ENCODE measurements at regions not wholly inside any gene's neighbourhood (a gene's known extent, or its start where the extent isn't known, plus 50 kb on each side); places are given as distances from the start of the nearest gene placed in this dataset.
"Not testable (repeated sequence)": the region's sequence is repeated elsewhere in the genome, so short reads cannot be mapped to it uniquely, and the experiment has no call there.

DNA sequence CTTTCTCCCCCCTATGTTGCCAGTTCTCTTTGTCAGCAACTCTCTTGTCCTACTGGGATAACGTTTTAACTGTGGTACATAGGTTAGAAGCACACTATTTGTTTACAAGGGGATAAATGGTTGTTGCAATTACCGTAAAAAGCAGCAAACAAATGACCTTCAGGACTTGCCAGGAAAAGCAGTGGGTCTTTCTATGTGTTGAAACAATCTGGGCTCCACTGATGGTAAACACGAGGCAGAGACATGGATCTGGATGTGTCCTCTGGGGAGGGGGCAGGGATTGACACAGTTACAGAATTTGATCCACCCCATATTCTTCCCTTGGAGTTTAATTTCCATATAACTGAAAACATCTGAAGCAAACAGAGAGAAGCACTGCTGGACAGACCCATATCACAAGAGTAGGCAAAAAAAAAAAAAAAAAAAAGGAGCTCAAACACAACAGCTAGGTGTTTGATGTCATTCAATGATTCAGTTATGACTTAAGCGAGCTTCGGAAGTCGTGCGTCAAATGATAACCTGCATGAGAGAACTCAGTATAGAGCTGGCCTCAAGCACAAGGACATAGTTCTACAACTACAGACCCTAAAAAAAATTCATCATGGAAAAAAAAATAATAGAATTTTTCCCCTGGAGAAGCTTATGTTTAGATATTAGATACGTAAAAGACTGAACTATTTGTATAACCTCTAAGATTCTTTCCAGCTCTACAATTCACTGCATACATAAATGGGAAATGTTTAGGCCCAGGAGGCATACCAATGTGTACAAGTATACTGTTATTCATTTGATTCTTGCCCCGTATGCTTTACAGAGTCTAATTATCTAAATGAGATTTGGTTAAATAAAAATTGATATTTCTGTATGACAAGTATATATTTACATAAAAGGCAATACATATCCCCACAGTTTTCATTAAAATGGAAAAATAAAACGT is 127.7 kb downstream of the ALDH8A1 start:
- DNase-seq, result no peak

DNA sequence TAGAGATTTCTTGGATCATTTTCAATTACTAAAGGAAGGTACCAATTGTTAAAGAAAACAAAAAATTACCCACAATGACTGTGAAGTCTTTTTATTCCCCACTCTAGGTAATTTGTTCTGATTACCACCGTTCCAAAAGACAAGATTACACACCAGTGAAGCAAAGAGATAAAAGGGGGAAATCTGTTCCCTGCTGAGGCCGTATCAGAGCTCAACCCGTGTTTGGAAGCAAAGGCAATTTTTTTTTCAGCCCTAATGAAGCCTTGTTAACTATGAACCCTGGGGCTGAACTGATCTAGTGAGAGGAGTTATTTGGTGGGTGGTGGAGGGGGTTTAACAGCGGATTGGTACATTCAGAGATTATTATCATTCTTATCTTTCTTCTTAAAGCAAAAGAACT is 128.5 kb downstream of the ALDH8A1 start:
- no peak for DNase-seq

DNA sequence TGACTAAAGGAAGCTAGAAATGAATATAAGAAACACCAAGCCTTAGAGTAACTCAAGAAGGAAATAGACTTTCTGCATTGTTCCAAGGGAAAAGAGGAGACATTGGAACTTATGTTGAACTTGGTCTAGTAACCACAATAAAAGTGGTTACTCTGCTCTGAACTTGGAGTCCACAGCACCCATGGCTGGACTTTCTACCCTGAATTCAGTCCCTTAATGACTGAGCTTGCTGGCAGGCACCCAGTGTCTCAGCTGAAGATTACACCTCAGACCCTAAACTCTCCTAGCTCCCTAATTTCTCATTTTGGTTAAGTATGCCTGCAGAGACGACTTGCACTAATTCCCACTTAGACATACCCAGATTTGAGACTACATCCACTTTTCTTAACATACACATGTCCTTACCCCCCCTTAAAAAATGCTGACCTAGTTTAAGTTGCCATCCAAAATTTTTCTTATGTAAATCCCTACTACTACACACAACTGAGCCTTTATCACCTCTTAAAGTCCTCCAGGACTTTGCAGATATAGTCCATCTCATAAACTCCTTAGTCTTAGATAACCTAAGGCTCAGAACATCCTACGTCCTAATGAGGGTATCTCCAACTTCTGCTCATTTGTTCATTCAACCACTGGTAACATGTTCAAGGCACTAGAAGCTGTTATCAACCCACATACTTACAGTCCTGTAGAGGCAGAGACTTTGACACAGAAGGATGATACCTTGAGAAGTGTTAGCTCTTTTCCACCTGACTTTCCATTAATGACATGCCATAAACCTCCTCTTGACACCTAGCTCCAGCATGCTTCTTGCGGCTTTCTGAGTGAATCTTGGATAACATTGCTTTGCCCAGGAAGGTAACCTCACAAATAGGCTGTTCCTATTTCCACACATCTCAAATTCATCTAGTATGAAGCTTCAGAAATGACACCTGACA is 129.8 kb downstream of the ALDH8A1 start:
- DNase-seq, result no peak

DNA sequence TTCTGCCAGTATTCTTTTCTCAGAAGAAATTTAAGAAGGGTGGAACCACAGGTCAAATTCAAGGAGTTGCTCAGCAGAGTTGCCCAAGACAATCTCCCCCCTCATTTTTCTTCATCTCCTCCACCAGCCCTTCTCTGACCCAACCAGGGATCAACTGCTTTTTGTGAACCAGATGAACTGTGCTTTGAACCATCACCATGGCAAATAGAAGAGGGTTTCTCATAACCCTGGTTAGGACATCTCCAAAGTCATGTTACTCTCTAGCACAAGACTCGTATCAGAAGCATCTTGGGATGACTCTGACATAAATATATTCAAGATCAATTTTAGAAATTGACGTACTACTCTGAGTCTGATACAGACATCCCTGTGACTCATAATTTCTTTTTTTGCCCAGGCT is 130.7 kb downstream of the ALDH8A1 start:
- no peak for DNase-seq

DNA sequence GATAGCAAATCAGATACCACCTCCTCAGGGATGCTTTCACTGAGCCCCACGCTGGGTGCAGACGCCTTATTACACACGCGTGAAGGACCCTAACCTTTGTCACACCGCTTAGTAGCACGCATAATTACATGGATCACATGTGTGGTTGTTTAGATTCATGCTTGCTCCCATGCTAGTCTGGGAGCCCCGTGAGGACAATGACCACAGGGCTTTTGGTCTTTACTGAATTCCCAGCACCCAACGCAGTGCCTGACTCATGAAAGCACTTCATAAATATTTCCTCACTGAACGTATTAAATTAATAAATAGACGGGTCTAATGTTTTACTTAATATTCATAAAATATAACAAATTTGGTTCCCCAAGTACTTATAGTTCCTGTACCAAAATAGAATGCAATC is 132.5 kb downstream of the ALDH8A1 start:
- DNase-seq, result no peak

DNA sequence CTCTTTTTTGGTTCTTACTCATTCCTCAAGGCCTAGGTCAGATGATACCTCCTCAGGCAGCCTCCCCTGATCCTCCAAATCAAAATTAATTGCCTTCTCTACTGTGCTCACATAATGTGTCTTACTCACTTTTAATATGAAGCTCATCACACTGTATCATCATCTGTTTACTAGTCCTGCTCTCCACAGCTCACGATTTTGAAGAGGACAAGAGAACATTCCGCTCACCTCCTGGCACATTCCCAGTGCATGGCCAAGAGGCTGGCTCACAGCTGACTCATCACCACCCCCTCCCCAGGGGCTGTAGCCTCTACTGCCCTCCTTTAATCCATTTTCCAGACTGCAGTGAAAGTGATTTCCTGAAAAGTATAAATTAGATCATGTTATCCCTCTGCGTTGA is 133.1 kb downstream of the ALDH8A1 start:
- no peak for DNase-seq

DNA sequence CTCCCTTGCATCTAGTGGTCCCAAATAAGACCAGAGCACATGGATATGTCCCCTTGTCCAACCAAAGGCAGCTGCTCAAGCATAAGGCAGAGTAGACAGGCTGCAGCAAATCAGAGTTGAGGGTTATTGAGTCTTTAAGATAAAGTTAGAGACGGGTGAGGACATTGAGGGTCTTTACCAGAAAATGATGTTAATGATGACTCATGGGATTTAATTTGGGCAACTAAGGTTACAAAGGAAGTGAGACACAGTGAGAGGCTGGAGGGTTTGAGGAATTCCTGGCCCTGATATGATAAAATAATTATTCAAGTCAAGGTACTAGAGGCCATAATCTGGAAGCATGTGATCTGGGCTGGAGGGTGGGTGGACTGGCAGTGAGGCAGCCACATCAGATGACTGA is 133.6 kb downstream of the ALDH8A1 start:
- DNase-seq, result no peak

DNA sequence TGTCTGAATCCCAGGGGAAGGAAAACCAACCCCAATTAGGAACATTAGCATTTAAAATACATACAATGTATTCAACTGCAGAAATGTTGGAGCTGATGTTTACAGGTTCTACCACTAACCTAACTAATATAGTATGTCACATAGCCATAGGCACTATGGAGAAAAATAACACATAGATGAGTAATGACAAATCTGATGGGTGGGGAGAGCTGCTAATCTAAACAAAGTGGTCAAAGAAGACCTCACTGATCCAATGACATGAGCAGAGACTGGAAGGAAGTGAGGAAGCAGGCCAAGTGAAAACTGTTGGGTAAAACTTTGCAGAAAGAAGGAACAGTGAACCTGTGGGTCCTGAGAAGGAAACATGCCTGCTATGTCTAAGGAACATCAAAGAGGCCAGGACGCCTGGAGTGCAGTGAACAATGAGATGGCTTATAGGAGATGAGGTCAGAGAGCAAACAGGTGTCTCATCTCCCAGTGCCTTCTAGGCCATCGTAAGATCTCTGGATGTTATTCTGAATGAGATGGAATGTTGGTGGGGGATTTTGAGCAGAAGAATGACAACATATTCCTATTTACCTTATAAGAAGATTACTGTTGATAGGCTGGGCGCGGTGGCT is 135.7 kb downstream of the ALDH8A1 start:
- no peak for DNase-seq

DNA sequence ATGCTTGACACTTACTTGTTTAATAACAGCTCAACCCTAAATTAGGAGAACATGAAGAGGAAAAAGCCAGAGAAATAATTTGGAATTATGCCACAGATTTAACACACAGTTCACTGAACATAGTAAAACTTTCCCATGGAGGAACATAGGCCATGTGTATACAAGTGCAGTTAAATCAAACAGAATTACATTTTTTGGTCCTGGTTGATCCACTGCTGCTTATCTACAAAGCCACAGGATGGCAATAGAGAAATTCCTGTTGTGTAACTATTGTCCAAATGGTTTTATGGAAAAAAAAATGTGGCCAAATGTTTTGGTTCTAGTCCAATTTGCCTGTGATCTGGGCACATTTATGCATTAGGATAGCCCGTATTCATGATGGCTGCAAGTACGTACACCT is 136.8 kb downstream of the ALDH8A1 start:
- DNase-seq, result no peak

DNA sequence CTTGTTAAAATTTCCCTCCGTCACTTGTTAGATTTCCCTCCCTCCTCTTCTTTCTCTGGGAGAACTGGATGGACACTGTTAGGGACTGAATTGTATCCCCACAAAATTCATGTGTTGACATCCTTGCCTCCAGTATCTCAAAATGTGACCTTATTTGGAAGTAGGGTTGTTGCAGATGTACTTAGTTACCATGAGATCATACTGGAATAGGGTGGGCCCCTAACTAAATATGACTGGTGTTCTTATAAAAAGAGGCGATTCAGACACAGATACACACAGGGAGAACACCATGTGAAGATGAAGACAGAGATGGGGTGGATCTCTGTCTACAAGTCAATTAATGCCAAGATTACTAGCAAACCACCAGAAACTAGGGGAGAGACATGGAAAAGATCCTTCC is 139.5 kb downstream of the ALDH8A1 start:
- no peak for DNase-seq

DNA sequence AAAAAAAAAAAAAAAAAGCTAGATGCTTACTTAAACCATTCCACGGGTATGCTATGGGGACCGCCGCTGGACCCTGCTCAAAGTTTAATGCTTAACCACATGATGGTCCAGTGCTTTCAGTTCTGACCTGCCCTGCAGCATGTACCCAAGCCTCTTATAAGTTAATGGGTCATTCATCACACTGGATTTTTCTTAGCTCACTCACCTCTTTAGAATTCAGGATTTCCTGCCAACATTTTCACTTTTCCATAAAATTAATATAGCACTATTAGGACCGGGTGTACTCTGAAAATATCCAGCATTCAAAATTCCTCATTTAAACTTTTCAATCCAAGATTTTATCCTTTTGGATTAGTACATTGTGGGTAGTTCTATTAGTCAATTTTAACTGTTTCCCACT is 140.8 kb downstream of the ALDH8A1 start:
- DNase-seq, result no peak

DNA sequence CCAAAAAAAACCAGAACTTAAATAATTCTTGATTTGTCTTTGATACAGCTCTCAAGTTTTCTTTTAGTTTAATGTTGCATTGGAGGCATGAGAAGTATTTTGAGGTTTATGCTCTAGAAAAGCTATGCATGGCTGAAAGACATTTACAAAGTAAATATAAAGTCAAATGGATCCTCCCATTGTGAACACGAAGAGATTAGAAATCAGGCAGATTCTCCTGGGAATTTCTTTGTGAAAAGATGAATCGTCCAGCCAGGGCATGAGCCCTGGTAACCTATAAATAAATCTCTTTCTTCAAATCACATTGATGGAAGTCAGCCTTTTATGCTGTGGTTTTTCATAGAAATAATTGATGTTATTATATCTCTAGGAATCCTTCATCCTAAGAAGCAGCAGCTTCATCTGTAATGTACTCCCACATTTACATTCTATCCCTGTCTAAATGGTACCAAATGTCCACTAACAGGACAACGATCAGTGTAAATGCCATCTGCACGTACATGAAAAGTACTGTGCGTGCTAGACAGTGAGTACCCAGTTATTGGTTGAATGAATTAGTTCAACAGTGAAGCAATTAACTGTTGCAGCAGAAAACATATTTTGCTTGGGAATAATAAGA is 143.6 kb downstream of the ALDH8A1 start:
- DNase-seq, result no peak

DNA sequence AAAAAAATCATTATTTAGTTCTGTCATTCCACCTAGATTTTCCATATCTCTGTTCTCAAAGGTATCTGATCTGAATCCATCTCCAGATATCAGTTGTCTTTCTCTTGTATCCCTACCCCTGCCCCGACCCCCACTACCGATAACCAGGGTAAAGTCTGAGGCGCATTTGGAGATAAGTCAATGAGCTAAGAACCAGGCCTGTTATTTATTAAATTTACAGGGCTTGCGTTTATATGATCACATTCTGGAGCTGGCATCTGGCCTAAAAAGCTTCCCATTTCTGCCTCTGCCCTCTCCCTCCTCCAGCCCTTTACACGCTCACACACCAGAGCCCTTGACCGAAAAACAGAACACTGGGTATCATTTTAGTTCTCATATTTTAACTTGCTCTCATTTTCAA is 144.7 kb downstream of the ALDH8A1 start:
- DNase-seq, result no peak

DNA sequence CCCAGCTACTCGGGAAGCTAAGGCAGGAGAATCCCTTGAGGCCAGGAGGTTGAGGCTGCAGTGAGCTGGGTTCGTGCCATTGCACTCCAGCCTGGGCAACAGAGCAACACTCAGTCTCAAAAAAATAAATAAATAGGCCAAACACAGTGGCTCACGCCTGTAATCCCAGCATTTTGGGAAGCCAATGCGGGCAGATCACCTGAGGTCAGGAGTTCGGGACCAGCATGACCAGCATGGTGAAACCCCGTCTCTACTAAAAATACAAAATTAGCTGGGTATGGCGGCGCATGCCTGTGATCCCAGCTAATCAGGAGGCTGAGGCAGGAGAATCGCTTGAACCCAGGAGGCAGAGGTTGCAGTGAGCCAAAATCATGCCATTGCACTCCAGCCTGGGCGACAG is 145.6 kb downstream of the ALDH8A1 start:
- DNase-seq, result not testable (repeated sequence)

DNA sequence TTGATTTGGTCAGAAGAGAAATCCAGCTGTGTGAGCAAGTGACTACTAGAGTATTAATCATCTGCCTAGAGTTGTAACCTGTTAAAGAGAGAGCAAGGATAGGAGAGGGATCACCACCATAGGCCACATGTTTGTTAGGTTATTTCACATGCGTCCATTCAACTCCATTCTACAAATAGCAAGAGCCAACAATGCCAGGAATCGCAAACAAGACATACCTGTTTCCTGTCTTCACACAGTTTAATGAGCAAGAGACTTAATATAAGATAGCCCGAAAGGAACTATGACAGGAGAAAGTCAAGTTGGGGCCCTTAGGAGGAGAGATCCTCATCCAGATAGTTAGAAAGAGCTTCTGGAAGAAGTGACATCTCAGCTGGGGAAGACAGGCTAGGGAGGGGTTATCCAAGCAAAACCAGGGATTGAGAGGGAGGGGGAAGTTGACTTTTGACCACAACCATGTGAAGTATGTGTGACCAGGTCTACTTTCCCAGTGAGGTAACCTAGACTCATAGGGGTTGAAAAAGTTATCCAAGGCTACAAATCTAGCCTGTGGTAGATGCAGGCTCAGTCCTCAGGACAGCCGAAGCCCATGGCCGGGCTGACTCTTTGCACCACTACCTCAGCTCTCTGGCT is 147.4 kb downstream of the ALDH8A1 start:
- DNase-seq, result no peak

DNA sequence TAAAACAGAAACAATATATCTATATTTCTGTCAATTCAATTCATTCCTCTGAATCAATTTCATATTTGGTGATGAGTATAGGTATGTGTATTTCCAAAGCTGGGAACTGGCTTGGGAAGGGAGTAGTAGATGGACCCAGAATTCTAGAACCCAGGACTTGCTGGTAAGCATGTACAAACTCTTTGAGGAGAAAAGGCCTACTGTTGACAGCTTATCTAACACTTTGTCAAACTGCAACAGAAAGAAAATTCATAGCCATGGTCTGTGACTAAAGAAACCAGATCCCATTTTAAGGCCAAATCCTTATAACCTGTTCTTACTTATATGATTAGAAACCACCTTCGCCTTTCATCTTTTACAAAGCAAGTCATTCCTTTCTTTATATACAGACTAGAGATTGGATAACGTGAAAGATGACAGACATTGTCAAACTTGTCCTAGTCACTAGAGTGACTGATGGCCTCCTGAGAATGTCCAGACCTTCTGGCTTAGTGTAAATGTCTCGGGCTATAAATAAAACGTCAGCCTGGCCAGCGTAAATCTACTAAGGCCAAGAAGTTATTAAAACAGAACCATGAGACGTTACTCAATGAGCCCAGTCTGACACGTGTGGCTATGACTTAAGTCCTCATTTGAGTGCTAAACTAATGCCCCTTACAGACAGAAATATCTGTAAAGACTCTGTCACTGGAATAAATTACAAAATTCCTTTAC is 152.3 kb downstream of the ALDH8A1 start:
- DNase-seq, result no peak

DNA sequence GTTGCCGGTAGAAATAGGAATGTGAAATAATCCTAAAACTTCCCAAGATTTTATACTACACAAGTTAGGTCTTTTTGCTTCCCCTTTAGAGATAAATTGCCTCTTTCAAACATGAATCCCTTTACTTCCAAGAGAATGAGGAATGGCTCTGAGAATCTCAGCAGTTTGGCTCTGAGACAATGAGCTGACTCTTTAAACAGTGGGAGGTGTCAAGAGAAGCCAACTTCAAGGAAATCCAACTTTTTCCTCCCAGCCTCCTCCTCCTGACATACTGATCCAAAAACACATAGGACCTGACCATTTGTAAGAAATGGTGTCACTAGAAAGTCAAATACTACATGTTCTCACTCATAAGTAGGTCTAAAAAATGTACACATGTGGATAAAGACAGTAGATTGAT is 154.2 kb downstream of the ALDH8A1 start:
- DNase-seq, result no peak

DNA sequence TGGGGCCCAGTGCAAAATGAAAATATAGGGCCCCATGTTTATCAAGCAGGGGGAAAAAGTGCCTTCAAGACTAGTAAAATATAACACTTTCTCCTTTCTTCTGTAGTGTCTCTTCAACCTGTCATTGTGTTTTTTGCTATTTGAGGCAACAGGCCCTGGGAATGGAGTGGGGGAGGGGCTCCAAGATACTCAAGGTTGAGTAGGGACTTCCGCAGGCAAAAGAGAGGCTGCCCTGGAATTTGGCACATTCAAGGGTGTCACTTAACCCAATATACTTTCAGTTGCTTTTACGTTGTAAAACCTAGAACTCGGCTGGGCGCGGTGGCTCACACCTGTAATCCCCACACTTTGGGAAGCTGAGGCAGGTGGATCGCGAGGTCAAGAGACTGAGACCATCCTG is 154.9 kb downstream of the ALDH8A1 start:
- no peak for DNase-seq

DNA sequence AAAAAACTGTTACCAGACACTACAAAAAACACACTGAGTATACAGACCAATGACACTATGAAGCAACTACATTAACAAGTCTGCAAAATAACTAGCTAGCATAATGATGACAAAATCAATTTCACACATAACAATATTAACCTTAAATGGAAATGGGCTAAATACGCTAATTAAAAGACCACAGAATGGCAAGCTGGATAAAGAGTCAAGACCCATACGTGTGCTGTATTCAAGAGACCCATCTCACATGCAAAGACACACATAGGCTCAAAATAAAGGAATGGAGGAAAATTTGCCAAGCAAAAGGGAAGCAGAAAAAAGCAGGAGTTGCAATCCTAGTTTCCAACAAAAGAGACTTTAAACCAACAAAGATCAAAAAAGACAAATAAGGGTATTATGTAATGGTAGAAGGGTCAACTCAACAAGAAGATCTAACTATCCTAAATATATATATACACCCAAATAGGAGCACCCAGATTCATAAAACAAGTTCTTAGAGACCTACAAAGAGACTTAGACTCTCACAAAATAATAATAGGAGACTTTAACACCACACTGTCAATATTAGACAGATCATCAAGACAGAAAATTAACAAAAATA is 158.6 kb downstream of the ALDH8A1 start:
- DNase-seq, result not testable (repeated sequence)

DNA sequence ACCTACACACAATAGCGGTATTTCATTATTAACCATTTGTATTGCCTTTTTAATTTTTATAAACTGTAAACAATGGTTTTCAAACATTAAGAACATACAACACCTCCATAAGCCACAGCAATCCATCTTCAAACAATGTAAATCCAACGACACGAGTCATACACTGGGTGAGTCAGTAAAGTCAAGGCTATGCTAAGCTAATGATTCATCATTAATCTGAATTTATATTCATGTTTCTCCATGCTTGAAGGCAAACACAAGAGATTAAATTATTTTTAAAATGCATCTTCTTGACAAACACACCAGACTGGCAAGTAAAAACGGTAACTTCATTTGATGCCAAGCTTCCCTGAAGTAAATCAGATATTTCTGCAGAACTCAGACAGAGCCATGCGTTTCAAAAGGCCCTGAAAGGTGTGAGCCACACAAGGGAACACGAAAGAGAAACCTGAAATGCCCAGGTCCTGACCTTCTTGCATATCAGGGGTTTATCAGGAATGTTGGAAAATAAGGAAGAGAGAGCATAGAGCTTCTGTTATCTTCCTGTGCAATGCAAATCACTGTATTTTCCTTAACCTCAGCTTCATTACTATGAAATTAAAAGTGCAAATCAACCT is 162.5 kb downstream of the ALDH8A1 start:
- no peak for DNase-seq

DNA sequence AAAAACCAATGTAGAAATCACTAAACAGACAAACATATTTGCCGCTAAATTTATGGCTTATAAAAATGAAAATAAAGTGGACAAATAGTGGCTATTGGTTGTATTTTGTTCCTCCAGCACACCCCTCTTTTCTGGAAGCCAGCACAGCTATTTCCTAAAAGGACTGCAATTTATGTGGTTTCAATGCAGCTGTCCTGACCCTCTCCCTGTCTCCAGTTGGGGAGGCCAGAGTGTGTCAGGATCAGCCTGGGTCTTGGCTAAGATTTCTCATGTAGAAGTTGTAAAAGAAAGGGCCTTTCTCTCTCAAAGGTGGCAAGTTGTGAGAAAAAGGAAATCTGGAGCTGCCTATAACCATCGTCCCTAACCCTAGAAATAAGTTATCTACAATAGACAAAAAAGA is 165.6 kb downstream of the ALDH8A1 start:
- DNase-seq, result no peak

Measured in activated CD4-positive, alpha-beta T cell treated with anti-CD3 and anti-CD28 coated beads, Interleukin-10, Interleukin-2, amounts not matched to agents 100 ng/mL and 50 ng/mL, durations not matched to agents 16 hours and 8 hours (primary cell).